ENCODE measurements at regions not wholly inside any gene's neighbourhood (a gene's known extent, or its start where the extent isn't known, plus 50 kb on each side); places are given as distances from the start of the nearest gene placed in this dataset.
A peak's percentile ranks its signal among the peaks of the same experiment; 100 is the strongest.
"Not testable (repeated sequence)": the region's sequence is repeated elsewhere in the genome, so short reads cannot be mapped to it uniquely, and the experiment has no call there.

GRCh38 chr6:159642995-159643394 lies 50.0 kb downstream of the SOD2 start:
- DNase-seq: no peak

DNA sequence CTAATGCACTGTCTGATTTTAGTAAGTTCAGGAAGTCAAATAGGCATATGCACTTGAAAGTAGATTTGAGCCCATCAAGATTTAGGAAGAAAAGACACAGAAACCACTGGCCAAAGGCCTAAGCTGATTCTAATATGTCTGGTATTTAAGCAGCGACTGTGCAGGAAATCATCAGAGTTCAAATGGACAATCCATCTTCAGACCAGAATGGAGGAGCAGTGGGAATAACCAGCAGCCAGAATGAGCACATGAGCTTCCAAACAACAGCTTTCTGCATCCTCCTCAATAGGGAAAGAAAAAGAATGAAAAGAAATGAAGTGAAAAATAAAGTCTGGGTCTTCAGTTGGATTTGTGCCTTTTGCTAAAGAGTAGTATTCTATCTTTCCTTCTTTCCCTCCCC lies 50.6 kb downstream of the SOD2 start:
- DNase-seq: no peak

DNA sequence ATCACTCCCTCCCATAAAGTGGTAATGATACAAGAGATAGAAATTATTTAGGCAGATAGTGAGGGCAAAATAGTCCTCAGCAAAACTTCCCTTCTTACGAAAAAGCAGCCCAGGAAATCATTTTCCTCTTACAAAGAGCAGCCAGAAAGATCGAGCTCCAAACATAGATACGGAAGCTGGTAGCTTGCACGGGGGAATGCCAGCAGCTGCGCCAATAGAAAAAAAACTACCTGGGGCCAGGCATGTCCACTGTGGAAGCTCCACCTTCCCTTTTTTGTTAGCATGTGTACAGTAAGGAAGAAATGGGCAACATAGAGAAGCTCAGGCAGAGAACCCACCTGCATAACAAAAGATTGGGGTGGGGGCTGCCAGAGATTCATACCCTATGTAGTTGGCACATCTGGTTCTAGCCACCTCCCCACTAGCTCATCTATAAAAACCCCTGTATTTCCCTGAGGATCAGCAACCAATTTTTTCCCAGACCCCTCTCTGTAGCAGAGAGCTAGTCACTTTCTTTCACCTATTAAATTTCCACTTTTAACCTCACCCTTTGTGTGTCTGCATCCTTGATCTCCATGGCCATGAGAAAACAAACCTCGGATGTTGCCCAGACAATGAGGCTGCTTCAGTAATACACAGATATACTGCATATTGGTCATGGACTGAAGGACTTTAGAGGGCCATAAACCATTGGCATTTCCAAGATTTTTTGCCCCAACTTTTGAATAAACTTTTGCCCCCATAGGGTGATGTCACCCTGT lies 52.1 kb downstream of the SOD2 start:
- DNase-seq: no peak

GRCh38 chr6:159640322-159640721 lies 52.7 kb downstream of the SOD2 start:
- DNase-seq: no peak

- DNase-seq: no peak
These were observed 53.3 kb downstream of the SOD2 start for GRCh38 chr6:159639721-159640120.

DNA sequence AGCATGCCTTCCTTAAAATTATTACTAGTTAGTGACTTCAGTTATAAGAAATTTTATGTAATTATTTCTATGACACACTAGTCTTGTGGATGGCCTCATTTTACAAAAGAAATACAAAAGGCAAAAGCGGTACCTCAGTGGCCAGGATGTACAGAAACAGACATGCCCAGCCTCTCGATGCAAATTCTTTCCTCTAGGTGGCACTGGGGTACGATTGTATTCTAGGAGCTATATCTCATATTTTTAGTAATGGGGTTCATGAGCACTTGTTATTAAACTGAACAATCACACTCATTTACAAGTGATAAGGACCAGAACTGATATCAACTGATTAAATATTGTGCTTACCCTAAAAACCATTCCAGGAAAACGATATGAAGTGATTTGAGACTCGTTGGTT lies 59.8 kb downstream of the SOD2 start:
- DNase-seq: no peak

DNA sequence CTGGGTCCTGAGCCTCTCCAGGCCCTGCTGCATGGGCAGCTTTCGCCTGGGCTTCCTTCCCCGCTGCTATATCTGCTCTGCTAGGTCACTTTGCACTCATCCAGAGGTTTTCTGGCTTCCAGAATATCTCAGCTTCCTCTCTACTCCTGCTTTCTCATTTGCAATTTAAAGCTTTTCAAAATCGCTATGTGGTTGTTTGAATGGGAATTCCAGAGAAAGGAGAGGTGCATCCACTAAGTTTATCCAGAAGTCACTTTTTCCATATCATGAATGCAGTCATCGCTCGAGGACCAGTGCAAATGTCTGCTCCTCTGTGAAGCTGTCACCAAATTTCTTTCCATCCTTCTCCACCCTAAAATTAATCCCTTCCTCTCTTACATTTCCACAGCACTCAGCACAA lies 61.2 kb downstream of the SOD2 start:
- DNase-seq: no peak

- no peak for DNase-seq
These were observed 65.1 kb downstream of the SOD2 start for GRCh38 chr6:159627939-159628338.

DNA sequence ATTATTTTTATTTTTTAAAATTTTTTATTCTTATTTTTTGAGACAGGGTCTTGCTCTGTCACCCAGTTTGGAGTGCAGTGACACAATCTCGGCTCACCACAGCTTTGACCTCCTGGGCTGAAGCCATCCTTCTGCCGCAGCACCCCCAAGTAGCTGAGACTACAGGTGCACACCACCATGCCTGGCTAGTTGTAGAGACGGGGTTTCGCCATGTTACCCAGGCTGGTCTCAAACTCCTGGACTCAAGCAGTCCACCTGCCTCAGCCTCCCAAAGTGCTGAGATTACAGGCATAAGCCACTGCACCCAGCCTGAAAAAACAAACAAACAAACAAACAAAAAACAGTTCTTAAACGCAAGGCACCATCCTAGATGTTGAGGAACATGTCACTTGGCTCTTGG lies 66.5 kb downstream of the SOD2 start:
- DNase-seq: not testable (repeated sequence)

DNA sequence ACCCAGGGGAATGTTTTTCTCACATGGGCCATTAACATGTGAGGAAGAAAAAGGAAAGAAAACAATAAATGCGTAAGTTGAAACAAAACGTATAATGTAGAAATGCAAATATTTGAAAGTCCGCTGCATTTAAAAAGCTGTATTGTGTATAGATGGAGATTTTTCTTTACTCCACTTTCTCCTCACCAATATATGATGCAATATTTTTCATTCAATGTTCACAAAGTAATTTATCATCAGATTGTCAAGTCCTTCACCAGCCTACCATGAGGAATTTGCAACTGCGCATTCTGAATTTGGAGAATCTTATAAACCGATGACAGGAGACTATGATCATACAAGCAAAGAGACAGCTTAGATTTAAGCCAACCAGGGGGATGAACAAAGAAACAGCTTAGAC lies 69.9 kb downstream of the SOD2 start:
- DNase-seq: no peak

GRCh38 chr6:159620947-159621346 lies 72.1 kb downstream of the SOD2 start:
- DNase-seq: no peak

DNA sequence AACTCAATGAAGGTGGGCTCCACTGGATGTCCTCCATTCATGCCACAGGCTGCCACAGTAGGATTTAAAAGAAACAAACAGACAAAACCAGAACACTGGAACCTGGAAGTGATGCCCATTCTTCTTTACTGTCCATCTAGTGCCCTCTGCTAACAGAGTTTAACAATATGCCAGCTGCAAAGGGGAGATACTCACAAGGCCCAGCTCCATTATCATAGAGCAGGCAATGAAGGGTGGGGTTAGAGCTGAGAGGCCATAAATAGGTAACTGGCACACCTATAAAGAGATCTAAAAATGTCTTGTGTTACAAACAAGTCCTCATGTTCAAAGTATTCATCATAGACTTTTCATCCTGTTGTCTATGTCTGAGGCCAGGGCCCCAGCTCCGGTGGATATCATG lies 75.6 kb downstream of the SOD2 start:
- DNase-seq: no peak

DNA sequence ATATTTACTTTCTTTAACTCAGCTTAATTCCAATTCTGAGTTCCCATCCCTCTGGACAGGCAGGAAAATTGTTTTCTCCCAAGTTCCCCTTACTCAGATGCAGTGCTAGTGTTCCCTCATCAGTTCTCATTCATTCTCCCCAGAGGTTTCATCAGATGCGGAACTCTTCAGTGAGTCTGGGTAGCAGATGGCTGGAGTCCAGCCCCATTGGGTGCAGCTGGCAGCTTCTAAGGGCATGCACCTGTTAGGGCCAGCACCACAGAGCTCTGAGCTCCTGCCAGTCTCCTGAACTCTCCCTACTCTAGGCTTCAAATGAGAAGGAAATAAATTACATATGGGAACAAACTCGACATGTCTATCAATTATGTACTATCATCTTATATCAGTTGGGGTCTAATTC lies 76.6 kb downstream of the SOD2 start:
- DNase-seq: no peak

DNA sequence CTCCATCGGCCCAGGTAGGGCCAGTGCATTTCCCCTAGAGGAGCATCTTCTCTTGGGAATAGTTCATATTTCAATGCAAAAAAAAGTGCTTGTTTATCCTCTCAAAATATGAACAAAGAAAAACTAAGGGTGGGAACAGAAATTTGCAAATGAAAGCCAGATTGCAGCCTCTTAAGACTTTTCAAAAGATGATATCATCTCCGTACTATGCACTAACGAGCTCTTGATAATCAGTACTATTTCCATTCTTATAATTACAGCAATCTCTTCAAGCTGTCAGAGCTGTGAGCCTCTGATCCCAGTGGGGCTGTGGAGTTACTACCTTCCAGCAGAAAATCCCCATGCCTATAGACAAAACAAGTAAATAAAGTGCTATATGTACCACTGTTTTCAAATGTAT lies 77.1 kb downstream of the SOD2 start:
- DNase-seq: no peak

DNA sequence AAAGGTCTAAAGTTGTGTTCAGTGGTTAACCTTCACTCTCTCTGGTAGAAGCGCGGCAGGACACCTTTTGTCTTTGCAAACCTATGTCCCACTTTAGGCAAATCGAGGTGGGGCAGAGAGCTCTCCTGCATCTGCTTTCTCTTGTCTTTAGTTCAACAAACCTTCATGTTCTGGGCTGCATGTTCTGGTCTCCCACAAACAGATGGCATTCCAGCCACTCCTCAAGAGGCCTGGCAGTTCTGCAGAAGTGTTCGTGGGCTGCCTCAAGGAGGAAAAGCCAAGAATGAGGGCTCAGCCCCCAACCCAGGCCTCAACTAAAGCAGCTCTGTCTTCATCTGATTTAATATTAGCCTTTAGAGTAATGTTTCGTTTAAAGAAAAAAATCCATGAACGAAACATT lies 82.2 kb downstream of the SOD2 start:
- DNase-seq: no peak

DNA sequence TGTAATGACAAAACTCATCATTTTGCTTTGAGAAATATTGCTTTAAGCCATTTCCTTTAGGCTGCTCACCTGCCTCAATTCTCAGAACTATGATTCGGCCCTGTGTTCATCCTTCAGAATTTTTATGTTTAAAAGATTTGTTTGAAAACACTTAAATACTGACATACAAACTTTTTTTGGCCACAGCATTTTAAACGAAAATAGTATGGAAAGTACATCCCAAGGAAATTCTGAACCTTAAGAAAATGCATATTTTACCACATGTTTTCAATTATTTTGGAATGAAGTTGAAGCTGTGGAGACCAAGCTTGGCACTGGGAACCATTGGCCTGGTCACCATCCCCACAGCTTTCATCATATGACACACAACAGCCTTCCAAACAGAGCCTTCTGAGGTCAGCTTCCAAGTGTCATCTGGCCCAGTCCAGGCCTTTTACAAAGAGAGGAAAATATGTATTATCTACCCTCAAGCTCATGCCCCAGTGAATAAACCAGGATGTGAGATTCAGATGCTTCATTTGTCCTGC lies 83.3 kb downstream of the SOD2 start:
- DNase-seq: no peak

GRCh38 chr6:159608961-159609651 lies 83.9 kb downstream of the SOD2 start:
- no peak for DNase-seq

DNA sequence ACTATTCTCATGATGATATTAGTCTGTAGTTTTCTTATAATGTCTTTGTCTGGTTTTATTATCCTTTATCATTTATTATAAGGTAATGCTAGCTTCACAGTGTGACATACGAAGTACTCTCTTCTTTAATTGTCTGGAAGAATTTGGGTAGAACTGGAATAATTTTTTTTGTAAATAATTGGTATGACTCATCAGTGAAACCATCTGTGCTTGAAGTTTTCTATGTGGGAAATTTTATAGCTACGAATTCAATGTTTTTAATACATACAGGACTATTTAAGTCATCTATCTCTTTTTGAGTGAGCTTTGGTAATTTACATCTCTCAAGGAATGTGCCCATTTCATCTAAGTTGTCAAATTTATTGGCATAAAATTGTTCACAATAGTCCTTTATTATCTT lies 86.3 kb downstream of the SOD2 start:
- no peak for DNase-seq

DNA sequence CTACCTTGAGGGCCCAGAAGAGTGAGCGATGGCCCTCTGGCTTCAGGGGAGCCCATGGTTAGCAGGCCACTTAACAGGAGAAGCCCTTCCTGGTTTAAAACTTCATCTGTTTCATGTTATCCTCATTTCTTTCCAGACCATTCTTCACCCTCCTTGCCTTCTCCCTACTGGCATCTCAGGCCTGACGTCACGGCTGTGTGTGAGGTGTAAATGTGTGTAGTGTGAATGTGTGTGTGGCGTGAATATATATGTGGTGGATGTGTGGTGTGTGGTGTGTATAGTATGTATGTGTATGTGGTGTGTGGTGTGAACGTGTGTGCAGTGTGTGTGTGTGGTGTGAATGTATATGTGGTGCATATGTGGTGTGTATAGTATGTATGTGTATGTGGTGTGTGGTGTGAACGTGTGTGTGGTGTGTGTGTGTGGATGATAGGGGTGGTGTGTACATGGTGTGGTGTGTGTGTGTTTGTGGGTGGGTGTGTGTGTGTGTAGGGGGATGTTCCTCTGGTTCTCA lies 88.5 kb downstream of the SOD2 start:
- no peak for DNase-seq

- no peak for DNase-seq
These were observed 90.5 kb downstream of the SOD2 start for GRCh38 chr6:159602431-159603041.

DNA sequence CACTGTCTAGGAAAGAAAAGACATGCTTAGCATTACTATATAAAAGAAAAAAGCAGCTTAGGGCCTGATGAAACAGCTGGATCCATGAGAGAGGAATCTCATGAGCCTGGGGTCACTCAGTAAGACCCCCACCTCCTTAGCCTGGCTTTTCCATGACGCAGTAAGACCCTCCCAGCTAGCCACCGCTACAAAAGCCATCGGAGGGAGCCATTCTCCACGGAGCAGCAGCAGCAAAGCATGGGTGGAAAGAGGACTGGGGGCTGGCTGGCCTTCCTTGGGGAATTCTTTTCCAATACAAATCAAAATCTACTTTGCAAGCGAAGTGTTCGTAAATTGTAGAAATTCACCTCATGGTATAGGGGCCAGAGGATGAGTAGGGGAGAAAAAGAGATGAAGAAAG lies 91.8 kb downstream of the SOD2 start:
- no peak for DNase-seq

GRCh38 chr6:159595173-159595572 lies 97.9 kb downstream of the SOD2 start:
- DNase-seq: peak in 19 of 56 donors; percentile 2 to 70 (median 28)

Measured in amygdala (tissue), 56 donors.